ENCODE measurements at regions not wholly inside any gene's neighbourhood (a gene's known extent, or its start where the extent isn't known, plus 50 kb on each side); places are given as distances from the start of the nearest gene placed in this dataset.

DNA sequence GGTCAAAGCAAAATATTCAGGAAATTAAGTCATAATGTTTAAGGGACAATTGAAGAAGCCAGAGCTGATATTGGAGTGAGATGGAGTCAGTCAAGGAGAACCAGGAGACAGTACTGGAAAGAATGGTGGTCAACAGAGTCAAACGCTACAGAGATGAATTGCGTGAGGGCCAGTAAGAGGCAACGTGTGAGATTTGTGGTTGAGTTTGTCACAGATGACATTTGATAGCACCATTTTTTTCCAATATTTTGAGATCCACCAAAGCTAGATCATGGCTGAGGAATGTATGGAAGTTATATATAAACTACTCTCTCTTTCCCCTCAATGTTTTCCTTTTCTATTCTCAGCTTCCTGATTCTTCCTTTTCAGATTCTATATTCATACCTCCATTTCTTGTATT, 375.1 kb upstream of the ROBO2 start:
- H3K79me2 ChIP-seq (ENCODE audit: low read depth), result no peaks in the 10 kb centered on the region
- no peak for DNase-seq
- ChIA-PET POLR2A (ENCODE audit: unreplicated experiment) (interaction anchor here (0.6 kb wide), 1 partner anchor 12 kb away, joined by 3 read pairs; no protein-coding TSS in a partner anchor), CTCF (no interaction called here)
- H4K20me1 ChIP-seq (ENCODE audit: insufficient read depth), result no peaks in the 10 kb centered on the region
- no peaks in the 10 kb centered on the region for H3K27me3 ChIP-seq (ENCODE audit: insufficient read depth, low read depth)
- intact Hi-C loops (cut with micrococcal nuclease; ENCODE audit: unreplicated experiment), result no loop called here
- no peaks in the 10 kb centered on the region for H3K4me1 ChIP-seq (replicated peaks; ENCODE audit: insufficient read depth)
- BruUV-seq (replicated peaks), result no TSS peak
- no peaks in the 10 kb centered on the region for H3K36me3 ChIP-seq (ENCODE audit: low read depth)
- no peaks in the 10 kb centered on the region for H3F3A ChIP-seq (ENCODE audit: insufficient read depth, low read depth)
- H2AFZ ChIP-seq, result no peak overlapping the region
- H3K4me3 ChIP-seq, result no peak overlapping the region
- H3K4me2 ChIP-seq, result no peak overlapping the region
- no peaks in the 10 kb centered on the region for H3K9me2 ChIP-seq (ENCODE audit: insufficient read depth)
- H3K27ac ChIP-seq, result no peak overlapping the region
- no peaks in the 10 kb centered on the region for H3K9me3 ChIP-seq (ENCODE audit: insufficient read depth, low read depth)
- TF ChIP-seq EZH2 (IDR thresholded peaks at IDR 0.05; ENCODE audit: low read depth), result no peak
- TF ChIP-seq, protein P1, sequence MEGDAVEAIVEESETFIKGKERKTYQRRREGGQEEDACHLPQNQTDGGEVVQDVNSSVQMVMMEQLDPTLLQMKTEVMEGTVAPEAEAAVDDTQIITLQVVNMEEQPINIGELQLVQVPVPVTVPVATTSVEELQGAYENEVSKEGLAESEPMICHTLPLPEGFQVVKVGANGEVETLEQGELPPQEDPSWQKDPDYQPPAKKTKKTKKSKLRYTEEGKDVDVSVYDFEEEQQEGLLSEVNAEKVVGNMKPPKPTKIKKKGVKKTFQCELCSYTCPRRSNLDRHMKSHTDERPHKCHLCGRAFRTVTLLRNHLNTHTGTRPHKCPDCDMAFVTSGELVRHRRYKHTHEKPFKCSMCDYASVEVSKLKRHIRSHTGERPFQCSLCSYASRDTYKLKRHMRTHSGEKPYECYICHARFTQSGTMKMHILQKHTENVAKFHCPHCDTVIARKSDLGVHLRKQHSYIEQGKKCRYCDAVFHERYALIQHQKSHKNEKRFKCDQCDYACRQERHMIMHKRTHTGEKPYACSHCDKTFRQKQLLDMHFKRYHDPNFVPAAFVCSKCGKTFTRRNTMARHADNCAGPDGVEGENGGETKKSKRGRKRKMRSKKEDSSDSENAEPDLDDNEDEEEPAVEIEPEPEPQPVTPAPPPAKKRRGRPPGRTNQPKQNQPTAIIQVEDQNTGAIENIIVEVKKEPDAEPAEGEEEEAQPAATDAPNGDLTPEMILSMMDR (conservative IDR thresholded peaks at IDR 0.05), result no peak

DNA sequence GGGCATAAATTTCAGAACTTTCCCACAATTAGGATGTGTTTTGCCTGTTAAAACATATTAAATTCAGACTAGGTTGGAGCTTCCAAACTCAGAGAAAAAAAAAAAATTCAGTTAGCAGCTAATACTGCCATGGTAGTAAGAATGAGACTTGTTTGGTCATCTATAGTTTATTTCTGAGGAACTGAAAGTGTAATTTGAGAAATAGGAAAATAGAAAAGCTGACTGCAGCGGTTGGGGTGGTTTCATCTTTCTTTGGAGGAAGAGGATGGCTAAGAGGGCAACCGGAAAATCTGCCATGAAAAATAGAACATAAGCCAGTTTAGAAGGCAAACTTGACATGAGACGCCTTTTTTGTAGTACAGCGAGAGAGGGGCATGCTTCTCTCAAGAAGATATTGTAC, 371.2 kb upstream of the ROBO2 start:
- ChIA-PET CTCF (no interaction called here), POLR2A (ENCODE audit: unreplicated experiment) (no interaction called here)
- Histone ChIP-seq H3K27me3 (ENCODE audit: insufficient read depth, low read depth) (no peaks in the 10 kb centered on the region), H3K36me3 (ENCODE audit: low read depth) (no peaks in the 10 kb centered on the region), H3K9me3 (ENCODE audit: insufficient read depth, low read depth) (no peaks in the 10 kb centered on the region), H4K20me1 (ENCODE audit: insufficient read depth) (no peaks in the 10 kb centered on the region; the same call in 1 of the 2 replicates), H3K4me3 (no peak overlapping the region), H2AFZ (no peak overlapping the region), H3K4me1 (replicated peaks; ENCODE audit: insufficient read depth) (no peaks in the 10 kb centered on the region), H3K4me2 (no peak overlapping the region), H3K79me2 (ENCODE audit: low read depth) (no peaks in the 10 kb centered on the region), H3K9me2 (ENCODE audit: insufficient read depth) (no peaks in the 10 kb centered on the region), H3F3A (ENCODE audit: insufficient read depth, low read depth) (no peaks in the 10 kb centered on the region), H3K27ac (no peak overlapping the region)
- TF ChIP-seq, protein P1 (conservative IDR thresholded peaks at IDR 0.05), result no peak
- no peak for TF ChIP-seq EZH2 (IDR thresholded peaks at IDR 0.05; ENCODE audit: low read depth)
- DNase-seq, result no peak
- intact Hi-C loops (cut with micrococcal nuclease; ENCODE audit: unreplicated experiment), result no loop called here
- BruUV-seq (replicated peaks), result no TSS peak

DNA sequence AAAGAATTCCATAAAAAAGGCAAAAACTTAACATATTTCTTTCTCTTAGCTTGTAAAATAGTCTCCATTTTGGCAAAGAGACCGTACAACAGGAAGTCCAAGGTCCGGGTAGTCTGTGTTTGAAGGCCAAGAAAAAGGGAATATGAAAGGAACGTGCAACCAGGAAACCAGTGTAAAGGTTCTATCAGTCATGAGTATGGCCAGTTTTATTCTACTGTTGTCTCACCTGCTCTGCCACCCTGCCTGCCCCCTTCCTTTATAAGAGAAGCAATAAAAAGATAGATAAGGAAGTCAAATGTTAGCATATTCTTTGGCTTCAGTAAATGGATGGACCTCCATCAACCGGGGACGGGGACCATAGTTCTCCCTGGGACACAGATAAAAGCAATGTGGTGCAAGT, 370.6 kb upstream of the ROBO2 start:
- Histone ChIP-seq H2AFZ (no peak overlapping the region), H3K4me3 (no peak overlapping the region), H3K4me2 (no peak overlapping the region), H3K9me2 (ENCODE audit: insufficient read depth) (no peaks in the 10 kb centered on the region), H3F3A (ENCODE audit: insufficient read depth, low read depth) (no peaks in the 10 kb centered on the region), H3K9me3 (ENCODE audit: insufficient read depth, low read depth) (no peaks in the 10 kb centered on the region), H4K20me1 (ENCODE audit: insufficient read depth) (no peaks in the 10 kb centered on the region; the same call in 1 of the 2 replicates), H3K36me3 (ENCODE audit: low read depth) (no peaks in the 10 kb centered on the region), H3K4me1 (replicated peaks; ENCODE audit: insufficient read depth) (no peaks in the 10 kb centered on the region), H3K27ac (no peak overlapping the region), H3K27me3 (ENCODE audit: insufficient read depth, low read depth) (no peaks in the 10 kb centered on the region), H3K79me2 (ENCODE audit: low read depth) (no peaks in the 10 kb centered on the region)
- CTCF ChIA-PET, result no interaction called here
- BruUV-seq (replicated peaks), result no TSS peak
- no peak for TF ChIP-seq EZH2 (IDR thresholded peaks at IDR 0.05; ENCODE audit: low read depth)
- TF ChIP-seq, protein P1 (conservative IDR thresholded peaks at IDR 0.05), result no peak
- intact Hi-C loops (cut with micrococcal nuclease; ENCODE audit: unreplicated experiment), result no loop called here
- DNase-seq, result no peak
- POLR2A ChIA-PET (ENCODE audit: unreplicated experiment), result no interaction called here

Measured in PC-9 (cell line).